ENCODE measurements at regions not wholly inside any gene's neighbourhood (a gene's known extent, or its start where the extent isn't known, plus 50 kb on each side); places are given as distances from the start of the nearest gene placed in this dataset.
"Not testable (repeated sequence)": the region's sequence is repeated elsewhere in the genome, so short reads cannot be mapped to it uniquely, and the experiment has no call there.

DNA sequence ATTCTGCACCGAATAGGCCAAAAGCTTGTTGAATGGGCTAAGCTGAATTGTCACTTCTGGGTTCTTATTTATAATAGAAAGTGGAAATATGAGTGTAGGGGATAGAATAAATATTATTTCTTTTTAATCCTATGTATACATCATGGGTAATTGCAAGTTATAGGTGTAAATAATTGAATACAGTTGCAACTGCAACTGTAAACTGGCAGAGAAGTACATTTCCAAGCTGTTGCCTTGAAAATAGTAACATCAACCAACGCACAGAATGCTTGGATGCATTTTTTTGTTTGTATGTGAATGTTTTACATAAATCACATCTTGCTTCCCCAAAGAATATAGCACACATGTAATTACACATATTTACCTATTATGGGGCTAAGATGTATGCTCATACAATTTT is 234.1 kb downstream of the NNT start:
- no peaks in the 10 kb centered on the region for H3K4me1 ChIP-seq (ENCODE audit: insufficient read depth, low read length)
- no peak overlapping the region for H3K4me3 ChIP-seq (ENCODE audit: low read length)
- no peak for ATAC-seq (ENCODE audit: poor library complexity)
- Mint-ChIP-seq H3K27me3 (no peaks in the 10 kb centered on the region), H3K4me3 (no peak overlapping the region), H3K9me3 (peaks cover 5% of the 10 kb centered on the region), H3K27ac (no peak overlapping the region), H3K4me1 (ENCODE audit: low read depth) (no peaks in the 10 kb centered on the region), H3K36me3 (ENCODE audit: low read depth) (no peaks in the 10 kb centered on the region)
- POLR2A ChIA-PET, result no interaction called here
- no peaks in the 10 kb centered on the region for H3K27me3 ChIP-seq (ENCODE audit: control insufficient read depth in 1 of 2, insufficient read depth in 2 of 2, low read length in 2 of 2)
- H3K36me3 ChIP-seq (ENCODE audit: insufficient read depth, low read length), result no peaks in the 10 kb centered on the region
- H3K27ac ChIP-seq (ENCODE audit: low read depth in 1 of 2, low read length in 2 of 2), result no peak overlapping the region
- TF ChIP-seq, protein P1, sequence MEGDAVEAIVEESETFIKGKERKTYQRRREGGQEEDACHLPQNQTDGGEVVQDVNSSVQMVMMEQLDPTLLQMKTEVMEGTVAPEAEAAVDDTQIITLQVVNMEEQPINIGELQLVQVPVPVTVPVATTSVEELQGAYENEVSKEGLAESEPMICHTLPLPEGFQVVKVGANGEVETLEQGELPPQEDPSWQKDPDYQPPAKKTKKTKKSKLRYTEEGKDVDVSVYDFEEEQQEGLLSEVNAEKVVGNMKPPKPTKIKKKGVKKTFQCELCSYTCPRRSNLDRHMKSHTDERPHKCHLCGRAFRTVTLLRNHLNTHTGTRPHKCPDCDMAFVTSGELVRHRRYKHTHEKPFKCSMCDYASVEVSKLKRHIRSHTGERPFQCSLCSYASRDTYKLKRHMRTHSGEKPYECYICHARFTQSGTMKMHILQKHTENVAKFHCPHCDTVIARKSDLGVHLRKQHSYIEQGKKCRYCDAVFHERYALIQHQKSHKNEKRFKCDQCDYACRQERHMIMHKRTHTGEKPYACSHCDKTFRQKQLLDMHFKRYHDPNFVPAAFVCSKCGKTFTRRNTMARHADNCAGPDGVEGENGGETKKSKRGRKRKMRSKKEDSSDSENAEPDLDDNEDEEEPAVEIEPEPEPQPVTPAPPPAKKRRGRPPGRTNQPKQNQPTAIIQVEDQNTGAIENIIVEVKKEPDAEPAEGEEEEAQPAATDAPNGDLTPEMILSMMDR (IDR thresholded peaks at IDR 0.05), result no peak
- intact Hi-C loops (cut with DNase I, micrococcal nuclease), result no loop called here
- CTCF ChIA-PET, result no interaction called here
- no peak for DNase-seq
- no peaks in the 10 kb centered on the region for H3K9me3 ChIP-seq (ENCODE audit: control insufficient read depth in 1 of 2, insufficient read depth in 1 of 2, low read length in 2 of 2)

DNA sequence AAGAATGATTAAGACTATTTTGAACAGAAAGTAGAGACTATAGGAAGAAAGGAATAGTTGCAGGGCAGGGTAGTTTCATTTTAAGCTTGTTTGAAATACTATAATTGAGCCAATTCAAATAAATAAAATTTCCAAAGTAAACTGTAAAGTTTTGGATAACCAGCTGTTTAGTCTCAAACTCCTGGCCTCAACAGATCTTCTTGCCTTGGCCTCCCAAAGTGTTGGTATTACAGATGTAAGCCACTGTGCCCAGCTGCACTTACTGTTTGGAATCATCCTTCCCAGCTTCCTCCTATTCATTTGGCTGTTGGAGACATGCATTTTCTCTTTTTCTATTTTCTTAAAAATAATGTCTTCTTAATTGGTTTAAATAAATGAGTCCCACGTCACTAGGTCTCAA is 231.0 kb downstream of the NNT start:
- Histone ChIP-seq H3K27ac (ENCODE audit: low read depth in 1 of 2, low read length in 2 of 2) (no peak overlapping the region), H3K27me3 (ENCODE audit: control insufficient read depth in 1 of 2, insufficient read depth in 2 of 2, low read length in 2 of 2) (no peaks in the 10 kb centered on the region), H3K36me3 (ENCODE audit: insufficient read depth, low read length) (no peaks in the 10 kb centered on the region), H3K4me3 (ENCODE audit: low read length) (no peak overlapping the region), H3K4me1 (ENCODE audit: insufficient read depth, low read length) (no peaks in the 10 kb centered on the region), H3K9me3 (ENCODE audit: control insufficient read depth in 1 of 2, insufficient read depth in 1 of 2, low read length in 2 of 2) (peaks cover 0 to 8% of the 10 kb centered on the region in 2 experiments)
- ChIA-PET CTCF (no interaction called here), POLR2A (no interaction called here)
- intact Hi-C loops (cut with DNase I, micrococcal nuclease), result no loop called here
- no peak for DNase-seq
- TF ChIP-seq, protein P1 (IDR thresholded peaks at IDR 0.05), result no peak
- Mint-ChIP-seq H3K36me3 (ENCODE audit: low read depth) (no peaks in the 10 kb centered on the region), H3K4me1 (ENCODE audit: low read depth) (no peaks in the 10 kb centered on the region), H3K27me3 (no peaks in the 10 kb centered on the region), H3K9me3 (peaks cover 16% of the 10 kb centered on the region), H3K27ac (no peak overlapping the region), H3K4me3 (no peak overlapping the region)
- ATAC-seq (ENCODE audit: poor library complexity), result no peak

DNA sequence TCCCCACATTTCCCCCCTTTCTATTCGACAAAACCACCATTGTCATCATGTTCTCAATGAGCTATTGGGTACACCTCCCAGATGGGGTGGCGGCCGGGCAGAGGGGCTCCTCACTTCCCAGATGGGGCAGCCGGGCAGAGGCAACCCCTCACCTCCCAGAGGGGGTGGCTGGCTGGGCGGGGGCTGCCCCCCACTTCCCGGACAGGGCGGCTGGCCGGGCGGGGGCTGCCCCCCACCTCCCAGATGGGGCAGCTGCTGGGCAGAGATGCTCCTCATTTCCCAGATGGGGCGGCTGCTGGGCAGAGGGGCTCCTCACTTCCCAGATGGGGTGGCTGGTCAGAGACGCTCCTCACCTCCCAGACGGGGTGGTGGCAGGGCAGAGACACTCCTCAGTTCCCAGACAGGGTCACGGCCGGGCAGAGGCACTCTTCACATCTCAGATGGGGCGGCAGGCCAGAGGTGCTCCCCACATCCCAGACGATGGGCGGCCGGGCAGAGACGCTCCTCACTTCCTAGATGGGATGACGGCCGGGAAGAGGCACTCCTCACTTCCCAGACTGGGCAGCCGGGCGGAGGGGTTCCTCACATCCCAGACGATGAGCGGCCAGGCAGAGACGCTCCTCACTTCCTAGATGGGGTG is 221.5 kb downstream of the NNT start:
- H3K27ac Mint-ChIP-seq; H3K27me3 Mint-ChIP-seq; H3K27me3 ChIP-seq (ENCODE audit: control insufficient read depth in 1 of 2, insufficient read depth in 2 of 2, low read length in 2 of 2); ATAC-seq (ENCODE audit: poor library complexity); H3K4me1 Mint-ChIP-seq (ENCODE audit: low read depth); CTCF ChIA-PET; H3K27ac ChIP-seq (ENCODE audit: low read depth in 1 of 2, low read length in 2 of 2); H3K4me1 ChIP-seq (ENCODE audit: insufficient read depth, low read length); intact Hi-C loops (cut with DNase I, micrococcal nuclease); H3K4me3 Mint-ChIP-seq; H3K4me3 ChIP-seq (ENCODE audit: low read length); H3K36me3 ChIP-seq (ENCODE audit: insufficient read depth, low read length); H3K36me3 Mint-ChIP-seq (ENCODE audit: low read depth); POLR2A ChIA-PET: not testable (repeated sequence)
- peaks cover 12% of the 10 kb centered on the region for H3K9me3 Mint-ChIP-seq
- peak in 1 of 14 experiments; percentile 0 for DNase-seq
- peaks cover 6 to 13% of the 10 kb centered on the region in 2 experiments for H3K9me3 ChIP-seq (ENCODE audit: control insufficient read depth in 1 of 2, insufficient read depth in 1 of 2, low read length in 2 of 2)

DNA sequence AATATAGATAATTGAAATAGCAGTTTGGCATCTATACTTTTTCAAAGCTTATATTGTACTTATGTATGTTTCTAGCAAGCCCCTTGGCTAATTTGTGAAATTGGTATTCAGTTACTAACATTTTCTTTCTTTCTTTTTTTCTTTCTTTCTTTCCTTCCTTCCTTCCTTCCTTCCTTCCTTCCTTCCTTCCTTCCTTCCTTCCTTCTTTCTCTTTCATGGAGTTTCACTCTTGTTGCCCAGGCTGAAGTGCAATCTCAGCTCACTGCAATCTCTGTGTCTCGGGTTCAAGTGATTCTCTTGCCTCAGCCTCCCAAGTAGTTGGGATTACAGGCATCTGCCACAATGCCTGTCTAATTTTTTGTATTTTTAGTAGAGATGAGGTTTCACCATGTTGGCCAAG is 215.4 kb downstream of the NNT start:
- H3K9me3 Mint-ChIP-seq, result peaks cover 14% of the 10 kb centered on the region
- POLR2A ChIA-PET; intact Hi-C loops (cut with DNase I, micrococcal nuclease); CTCF ChIA-PET; H3K27me3 ChIP-seq (ENCODE audit: control insufficient read depth in 1 of 2, insufficient read depth in 2 of 2, low read length in 2 of 2); H3K4me1 Mint-ChIP-seq (ENCODE audit: low read depth); H3K36me3 Mint-ChIP-seq (ENCODE audit: low read depth); H3K4me3 Mint-ChIP-seq; H3K27ac Mint-ChIP-seq; DNase-seq; H3K4me3 ChIP-seq (ENCODE audit: low read length); ATAC-seq (ENCODE audit: poor library complexity); H3K36me3 ChIP-seq (ENCODE audit: insufficient read depth, low read length); H3K27ac ChIP-seq (ENCODE audit: low read depth in 1 of 2, low read length in 2 of 2); H3K27me3 Mint-ChIP-seq; H3K4me1 ChIP-seq (ENCODE audit: insufficient read depth, low read length): not testable (repeated sequence)
- H3K9me3 ChIP-seq (ENCODE audit: control insufficient read depth in 1 of 2, insufficient read depth in 1 of 2, low read length in 2 of 2), result peaks cover 12 to 21% of the 10 kb centered on the region in 2 experiments
